ENCODE measurements at regions not wholly inside any gene's neighbourhood (a gene's known extent, or its start where the extent isn't known, plus 50 kb on each side); places are given as distances from the start of the nearest gene placed in this dataset.

- H3K36me3 ChIP-seq = no peaks in the 10 kb centered on the region
- H3K27me3 ChIP-seq = no peaks in the 10 kb centered on the region
- no peak for DNase-seq
- intact Hi-C loops (cut with DNase I; ENCODE audit: low total_unique reads) = no loop called here
- no peak overlapping the region for H3K27ac ChIP-seq
- no peaks in the 10 kb centered on the region for H3K9me3 ChIP-seq
- no peaks in the 10 kb centered on the region for H3K4me1 ChIP-seq
- in situ Hi-C loops (cut with MboI; ENCODE audit: low pct_ligation_motif_present in 1 of 4, low pct_unique_long_range_greater_than_20kb in 1 of 4, low sequenced_read_pairs in 3 of 4) = no loop called here
- no peak overlapping the region for H3K4me3 ChIP-seq
- WGBS, 2 donors (ENCODE audit: low coverage in 1 of 2) = 94% methylated on average over 1 of the region's 1 CpG; no CpG with 5 or more reads in 1 of the 2 donors
- TF ChIP-seq, protein P1, sequence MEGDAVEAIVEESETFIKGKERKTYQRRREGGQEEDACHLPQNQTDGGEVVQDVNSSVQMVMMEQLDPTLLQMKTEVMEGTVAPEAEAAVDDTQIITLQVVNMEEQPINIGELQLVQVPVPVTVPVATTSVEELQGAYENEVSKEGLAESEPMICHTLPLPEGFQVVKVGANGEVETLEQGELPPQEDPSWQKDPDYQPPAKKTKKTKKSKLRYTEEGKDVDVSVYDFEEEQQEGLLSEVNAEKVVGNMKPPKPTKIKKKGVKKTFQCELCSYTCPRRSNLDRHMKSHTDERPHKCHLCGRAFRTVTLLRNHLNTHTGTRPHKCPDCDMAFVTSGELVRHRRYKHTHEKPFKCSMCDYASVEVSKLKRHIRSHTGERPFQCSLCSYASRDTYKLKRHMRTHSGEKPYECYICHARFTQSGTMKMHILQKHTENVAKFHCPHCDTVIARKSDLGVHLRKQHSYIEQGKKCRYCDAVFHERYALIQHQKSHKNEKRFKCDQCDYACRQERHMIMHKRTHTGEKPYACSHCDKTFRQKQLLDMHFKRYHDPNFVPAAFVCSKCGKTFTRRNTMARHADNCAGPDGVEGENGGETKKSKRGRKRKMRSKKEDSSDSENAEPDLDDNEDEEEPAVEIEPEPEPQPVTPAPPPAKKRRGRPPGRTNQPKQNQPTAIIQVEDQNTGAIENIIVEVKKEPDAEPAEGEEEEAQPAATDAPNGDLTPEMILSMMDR (IDR thresholded peaks at IDR 0.05) = no peak
- TF ChIP-seq EP300 (IDR thresholded peaks at IDR 0.05; ENCODE audit: low read depth) = no peak
- no peak for TF ChIP-seq POLR2A (IDR thresholded peaks at IDR 0.05)
- TF ChIP-seq POLR2AphosphoS5 (IDR thresholded peaks at IDR 0.05) = no peak
Measured at GRCh38 chr6:4550227-4550597, 226.0 kb upstream of the CDYL start.

GRCh38 chr6:4549556-4550226, 226.5 kb upstream of the CDYL start:
- Histone ChIP-seq H3K4me1 (no peaks in the 10 kb centered on the region), H3K27me3 (no peaks in the 10 kb centered on the region), H3K36me3 (no peaks in the 10 kb centered on the region), H3K9me3 (no peaks in the 10 kb centered on the region), H3K4me3 (no peak overlapping the region), H3K27ac (no peak overlapping the region)
- DNase-seq = no peak
- TF ChIP-seq POLR2AphosphoS5 (IDR thresholded peaks at IDR 0.05) (no peak), POLR2A (IDR thresholded peaks at IDR 0.05) (no peak), EP300 (IDR thresholded peaks at IDR 0.05; ENCODE audit: low read depth) (no peak)
- TF ChIP-seq, protein P1 (IDR thresholded peaks at IDR 0.05) = no peak
- 97 to 100% methylated on average over 1 to 23 of the region's 23 CpGs for WGBS, 2 donors (ENCODE audit: low coverage in 1 of 2)
- in situ Hi-C loops (cut with MboI; ENCODE audit: low pct_ligation_motif_present in 1 of 4, low pct_unique_long_range_greater_than_20kb in 1 of 4, low sequenced_read_pairs in 3 of 4) (no loop called here), intact Hi-C loops (cut with DNase I; ENCODE audit: low total_unique reads) (no loop called here)

GRCh38 chr6:4545893-4546292, 230.3 kb upstream of the CDYL start:
- Histone ChIP-seq H3K27ac (no peak overlapping the region), H3K4me3 (no peak overlapping the region), H3K9me3 (no peaks in the 10 kb centered on the region), H3K4me1 (no peaks in the 10 kb centered on the region), H3K27me3 (no peaks in the 10 kb centered on the region), H3K36me3 (no peaks in the 10 kb centered on the region)
- TF ChIP-seq, protein P1 (IDR thresholded peaks at IDR 0.05) = no peak
- TF ChIP-seq POLR2AphosphoS5 (IDR thresholded peaks at IDR 0.05) = no peak
- WGBS, 2 donors (ENCODE audit: low coverage in 1 of 2) = 42 to 100% methylated on average over 1 to 4 of the region's 4 CpGs
- in situ Hi-C loops (cut with MboI; ENCODE audit: low pct_ligation_motif_present in 1 of 4, low pct_unique_long_range_greater_than_20kb in 1 of 4, low sequenced_read_pairs in 3 of 4) (no loop called here), intact Hi-C loops (cut with DNase I; ENCODE audit: low total_unique reads) (no loop called here)
- no peak for DNase-seq

GRCh38 chr6:4543596-4543995, 232.6 kb upstream of the CDYL start:
- Histone ChIP-seq H3K9me3 (no peaks in the 10 kb centered on the region), H3K36me3 (no peaks in the 10 kb centered on the region), H3K27me3 (no peaks in the 10 kb centered on the region), H3K27ac (no peak overlapping the region), H3K4me1 (no peaks in the 10 kb centered on the region), H3K4me3 (no peak overlapping the region)
- TF ChIP-seq, protein P1 (IDR thresholded peaks at IDR 0.05) = no peak
- no peak for TF ChIP-seq POLR2AphosphoS5 (IDR thresholded peaks at IDR 0.05)
- TF ChIP-seq POLR2A (IDR thresholded peaks at IDR 0.05) = no peak
- no peak for TF ChIP-seq EP300 (IDR thresholded peaks at IDR 0.05; ENCODE audit: low read depth)
- no peak for DNase-seq
- WGBS, 2 donors (ENCODE audit: low coverage in 1 of 2) = 46 to 58% methylated on average over 2 of the region's 2 CpGs
- intact Hi-C loops (cut with DNase I; ENCODE audit: low total_unique reads) = no loop called here
- in situ Hi-C loops (cut with MboI; ENCODE audit: low pct_ligation_motif_present in 1 of 4, low pct_unique_long_range_greater_than_20kb in 1 of 4, low sequenced_read_pairs in 3 of 4) = no loop called here

Measured in transverse colon (tissue), 4 donors.